ENCODE measurements at regions not wholly inside any gene's neighbourhood (a gene's known extent, or its start where the extent isn't known, plus 50 kb on each side); places are given as distances from the start of the nearest gene placed in this dataset.

- H3K9me3 Mint-ChIP-seq = no peaks in the 10 kb centered on the region
- no peaks in the 10 kb centered on the region for H3K27me3 Mint-ChIP-seq
- no peaks in the 10 kb centered on the region for H3K4me1 Mint-ChIP-seq
- no peak overlapping the region for H3K4me3 Mint-ChIP-seq
- no peaks in the 10 kb centered on the region for H3K36me3 Mint-ChIP-seq
- no peak overlapping the region for H3K27ac Mint-ChIP-seq
- no peak for ATAC-seq
Observed at GRCh38 chr7:13049946-13050345, 362.5 kb downstream of the ARL4A start.

GRCh38 chr7:13050703-13051102 lies 363.3 kb downstream of the ARL4A start:
- no peak overlapping the region for H3K4me3 Mint-ChIP-seq
- H3K27me3 Mint-ChIP-seq = no peaks in the 10 kb centered on the region
- no peak for ATAC-seq
- no peak overlapping the region for H3K27ac Mint-ChIP-seq
- no peaks in the 10 kb centered on the region for H3K36me3 Mint-ChIP-seq
- H3K9me3 Mint-ChIP-seq = no peaks in the 10 kb centered on the region
- peaks cover 7% of the 10 kb centered on the region for H3K4me1 Mint-ChIP-seq

GRCh38 chr7:13055732-13056368 lies 368.4 kb downstream of the ARL4A start:
- ATAC-seq = no peak

GRCh38 chr7:13057462-13058200 lies 370.2 kb downstream of the ARL4A start:
- Mint-ChIP-seq H3K27ac (peak overlapping the region; percentile 89), H3K9me3 (peaks cover 3% of the 10 kb centered on the region), H3K27me3 (no peaks in the 10 kb centered on the region), H3K4me3 (peak overlapping the region; percentile 77), H3K4me1 (peaks cover 38% of the 10 kb centered on the region), H3K36me3 (peaks cover 5% of the 10 kb centered on the region)
- peak; percentile 91 for ATAC-seq

More at GRCh38 chr7:13055732-13056368, 368.4 kb downstream of the ARL4A start:
- peaks cover 5% of the 10 kb centered on the region for H3K36me3 Mint-ChIP-seq
- H3K27ac Mint-ChIP-seq = peak overlapping the region; percentile 77
- no peaks in the 10 kb centered on the region for H3K27me3 Mint-ChIP-seq
- peaks cover 3% of the 10 kb centered on the region for H3K9me3 Mint-ChIP-seq
- H3K4me3 Mint-ChIP-seq = no peak overlapping the region
- peaks cover 38% of the 10 kb centered on the region for H3K4me1 Mint-ChIP-seq

- H3K9me3 Mint-ChIP-seq = peaks cover 3% of the 10 kb centered on the region
- no peak overlapping the region for H3K4me3 Mint-ChIP-seq
- H3K27ac Mint-ChIP-seq = no peak overlapping the region
- ATAC-seq = no peak
- H3K4me1 Mint-ChIP-seq = peaks cover 37% of the 10 kb centered on the region
- H3K27me3 Mint-ChIP-seq = peaks cover 9% of the 10 kb centered on the region
- peaks cover 5% of the 10 kb centered on the region for H3K36me3 Mint-ChIP-seq
Observed at GRCh38 chr7:13060173-13060572, 372.7 kb downstream of the ARL4A start.

- no peak overlapping the region for H3K4me3 Mint-ChIP-seq
- peaks cover 27% of the 10 kb centered on the region for H3K4me1 Mint-ChIP-seq
- H3K27me3 Mint-ChIP-seq = peaks cover 9% of the 10 kb centered on the region
- H3K36me3 Mint-ChIP-seq = peaks cover 5% of the 10 kb centered on the region
- no peak for ATAC-seq
- peaks cover 3% of the 10 kb centered on the region for H3K9me3 Mint-ChIP-seq
- no peak overlapping the region for H3K27ac Mint-ChIP-seq
Observed at GRCh38 chr7:13061115-13061514, 373.7 kb downstream of the ARL4A start.

GRCh38 chr7:13062631-13063030 lies 375.2 kb downstream of the ARL4A start:
- Mint-ChIP-seq H3K36me3 (peaks cover 5% of the 10 kb centered on the region), H3K27ac (no peak overlapping the region)

GRCh38 chr7:13067036-13067435 lies 379.6 kb downstream of the ARL4A start:
- no peaks in the 10 kb centered on the region for H3K36me3 Mint-ChIP-seq
- no peaks in the 10 kb centered on the region for H3K9me3 Mint-ChIP-seq
- H3K27ac Mint-ChIP-seq = no peak overlapping the region
- no peak for ATAC-seq
- peaks cover 9% of the 10 kb centered on the region for H3K27me3 Mint-ChIP-seq
- no peaks in the 10 kb centered on the region for H3K4me1 Mint-ChIP-seq
- H3K4me3 Mint-ChIP-seq = no peak overlapping the region

More at GRCh38 chr7:13062631-13063030, 375.2 kb downstream of the ARL4A start:
- Mint-ChIP-seq H3K27me3 (peaks cover 9% of the 10 kb centered on the region), H3K4me3 (no peak overlapping the region), H3K9me3 (peaks cover 3% of the 10 kb centered on the region), H3K4me1 (peaks cover 13% of the 10 kb centered on the region)
- ATAC-seq = no peak

- ATAC-seq = no peak
- H3K4me1 Mint-ChIP-seq = no peaks in the 10 kb centered on the region
- H3K36me3 Mint-ChIP-seq = no peaks in the 10 kb centered on the region
- no peak overlapping the region for H3K4me3 Mint-ChIP-seq
- peaks cover 9% of the 10 kb centered on the region for H3K27me3 Mint-ChIP-seq
- H3K27ac Mint-ChIP-seq = no peak overlapping the region
- no peaks in the 10 kb centered on the region for H3K9me3 Mint-ChIP-seq
Observed at GRCh38 chr7:13068032-13068431, 380.6 kb downstream of the ARL4A start.

GRCh38 chr7:13069841-13070240 lies 382.4 kb downstream of the ARL4A start:
- Mint-ChIP-seq H3K27ac (no peak overlapping the region), H3K27me3 (no peaks in the 10 kb centered on the region), H3K36me3 (no peaks in the 10 kb centered on the region), H3K9me3 (no peaks in the 10 kb centered on the region), H3K4me3 (no peak overlapping the region), H3K4me1 (no peaks in the 10 kb centered on the region)
- no peak for ATAC-seq

- Mint-ChIP-seq H3K27ac (no peak overlapping the region), H3K27me3 (no peaks in the 10 kb centered on the region), H3K4me1 (no peaks in the 10 kb centered on the region), H3K36me3 (no peaks in the 10 kb centered on the region), H3K9me3 (no peaks in the 10 kb centered on the region), H3K4me3 (no peak overlapping the region)
- no peak for ATAC-seq
Observed at GRCh38 chr7:13072014-13072413, 384.6 kb downstream of the ARL4A start.

GRCh38 chr7:13077466-13077865 lies 390.0 kb downstream of the ARL4A start:
- ATAC-seq = no peak
- Mint-ChIP-seq H3K9me3 (no peaks in the 10 kb centered on the region), H3K27me3 (peaks cover 8% of the 10 kb centered on the region), H3K4me3 (no peak overlapping the region), H3K4me1 (no peaks in the 10 kb centered on the region), H3K36me3 (no peaks in the 10 kb centered on the region), H3K27ac (no peak overlapping the region)

GRCh38 chr7:13078105-13078504 lies 390.7 kb downstream of the ARL4A start:
- no peaks in the 10 kb centered on the region for H3K9me3 Mint-ChIP-seq
- no peaks in the 10 kb centered on the region for H3K36me3 Mint-ChIP-seq
- H3K4me1 Mint-ChIP-seq = no peaks in the 10 kb centered on the region
- H3K27ac Mint-ChIP-seq = no peak overlapping the region
- no peak for ATAC-seq
- no peak overlapping the region for H3K4me3 Mint-ChIP-seq
- peaks cover 8% of the 10 kb centered on the region for H3K27me3 Mint-ChIP-seq

GRCh38 chr7:13090959-13091358 lies 403.5 kb downstream of the ARL4A start:
- Mint-ChIP-seq H3K4me3 (no peak overlapping the region), H3K27ac (no peak overlapping the region), H3K4me1 (no peaks in the 10 kb centered on the region), H3K36me3 (no peaks in the 10 kb centered on the region), H3K9me3 (no peaks in the 10 kb centered on the region), H3K27me3 (peaks cover 23% of the 10 kb centered on the region)
- no peak for ATAC-seq

- no peak overlapping the region for H3K27ac Mint-ChIP-seq
- peaks cover 23% of the 10 kb centered on the region for H3K27me3 Mint-ChIP-seq
- no peak for ATAC-seq
- H3K4me3 Mint-ChIP-seq = no peak overlapping the region
- no peaks in the 10 kb centered on the region for H3K9me3 Mint-ChIP-seq
- H3K4me1 Mint-ChIP-seq = no peaks in the 10 kb centered on the region
- no peaks in the 10 kb centered on the region for H3K36me3 Mint-ChIP-seq
Observed at GRCh38 chr7:13091974-13092707, 404.7 kb downstream of the ARL4A start.

GRCh38 chr7:13092708-13093005 lies 405.2 kb downstream of the ARL4A start:
- H3K9me3 Mint-ChIP-seq = no peaks in the 10 kb centered on the region
- no peak overlapping the region for H3K4me3 Mint-ChIP-seq
- peaks cover 23% of the 10 kb centered on the region for H3K27me3 Mint-ChIP-seq
- no peaks in the 10 kb centered on the region for H3K36me3 Mint-ChIP-seq
- no peaks in the 10 kb centered on the region for H3K4me1 Mint-ChIP-seq
- H3K27ac Mint-ChIP-seq = no peak overlapping the region
- ATAC-seq = no peak
